HG03159 (cell line): ENCODE measurements at regions not wholly inside any gene's neighbourhood (a gene's known extent, or its start where the extent isn't known, plus 50 kb on each side); places are given as distances from the start of the nearest gene placed in this dataset.
"Not testable (repeated sequence)": the region's sequence is repeated elsewhere in the genome, so short reads cannot be mapped to it uniquely, and the experiment has no call there.

Experiments
- ATAC-seq: cut with Tn5 transposase; IDR thresholded peaks from one replicate; pipeline ENCODE4 v1.9.1; 2021; ENCODE audit warnings: mild to moderate bottlenecking, moderate library complexity; ENCODE audit not compliant: unreplicated experiment

GRCh38 chr2:180840641-180841040 is 139.8 kb upstream of the UBE2E3 start:
- no peak for ATAC-seq

GRCh38 chr2:180829836-180830235 is 150.6 kb upstream of the UBE2E3 start:
- no peak for ATAC-seq

GRCh38 chr2:180829261-180829660 is 151.1 kb upstream of the UBE2E3 start:
- no peak for ATAC-seq

GRCh38 chr2:180828756-180829155 is 151.6 kb upstream of the UBE2E3 start:
- ATAC-seq: no peak

- no peak for ATAC-seq
Measured at GRCh38 chr2:180823546-180824141, 156.8 kb upstream of the UBE2E3 start.

DNA sequence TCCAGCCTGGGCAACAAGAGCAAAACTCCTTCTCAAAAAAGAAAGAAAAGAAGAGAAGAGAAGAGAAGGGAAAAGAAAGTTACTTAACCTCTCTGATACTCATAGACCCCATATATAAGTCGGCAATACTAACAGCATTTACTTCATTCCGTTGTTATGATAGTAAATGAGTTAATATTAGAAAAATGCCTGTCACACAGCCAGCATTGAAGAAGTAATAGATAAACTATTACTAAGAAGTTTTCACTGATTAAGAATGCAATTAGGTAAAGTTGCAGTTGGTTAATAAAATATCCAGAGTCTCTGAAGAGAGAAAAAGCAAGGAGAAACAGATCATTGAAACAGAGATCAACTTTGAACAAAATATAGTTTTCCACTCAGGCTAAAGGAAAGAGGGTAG is 161.3 kb upstream of the UBE2E3 start:
- ATAC-seq: no peak

DNA sequence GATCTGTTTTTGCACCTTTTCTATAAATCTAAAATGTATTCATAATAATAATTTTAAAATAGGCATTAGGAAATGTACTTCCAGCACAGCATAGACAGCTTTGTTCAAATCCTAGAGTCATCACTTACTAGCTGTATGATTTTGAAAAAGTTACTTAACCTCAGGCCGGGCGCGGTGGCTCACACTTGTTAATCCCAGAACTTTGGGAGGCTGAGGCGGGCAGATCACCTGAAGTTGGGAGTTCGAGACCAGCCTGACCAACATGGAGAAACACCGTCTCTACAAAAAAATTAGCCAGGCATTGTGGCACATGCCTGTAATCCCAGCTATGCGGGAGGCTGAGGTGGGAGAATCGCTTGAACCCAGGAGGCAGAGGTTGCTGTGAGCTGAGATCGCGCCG is 161.7 kb upstream of the UBE2E3 start:
- ATAC-seq: not testable (repeated sequence)

DNA sequence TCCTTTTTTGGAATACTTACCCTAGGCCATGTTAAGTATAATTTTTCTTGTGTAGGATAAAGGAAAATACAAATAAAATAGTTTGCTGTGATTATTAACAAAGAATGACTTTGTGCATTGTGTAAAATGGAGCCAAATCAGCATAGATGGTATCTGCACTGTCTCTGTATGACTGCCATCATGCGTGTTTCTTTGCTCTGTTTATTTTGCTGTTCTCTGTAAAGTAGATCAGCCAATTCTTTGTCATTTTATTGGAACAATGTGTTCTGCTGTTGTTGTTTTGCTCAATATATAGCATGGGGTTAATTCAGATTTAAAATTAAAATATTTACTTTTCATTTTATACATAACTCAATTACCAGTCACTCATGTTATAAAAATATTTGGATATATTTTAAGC is 181.3 kb upstream of the UBE2E3 start:
- ATAC-seq: no peak

DNA sequence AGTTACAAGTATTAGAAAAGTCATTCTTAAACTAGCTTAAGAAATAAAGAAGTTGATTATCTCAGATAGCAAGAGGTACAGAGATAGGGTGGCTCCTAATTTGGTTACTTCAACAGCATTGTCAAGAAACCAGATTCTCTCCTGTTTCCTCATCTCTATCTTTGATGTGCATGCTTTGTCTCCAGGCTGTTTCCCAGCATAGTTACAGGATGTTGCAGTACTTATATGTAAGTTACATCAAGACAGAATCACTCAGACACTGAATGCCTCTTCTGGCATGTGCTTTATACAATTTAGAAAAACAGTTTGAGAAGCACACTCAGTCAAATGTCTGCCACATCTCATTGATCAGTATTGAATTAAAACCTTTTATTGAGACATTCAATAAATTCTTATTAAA is 189.5 kb upstream of the UBE2E3 start:
- ATAC-seq: no peak

DNA sequence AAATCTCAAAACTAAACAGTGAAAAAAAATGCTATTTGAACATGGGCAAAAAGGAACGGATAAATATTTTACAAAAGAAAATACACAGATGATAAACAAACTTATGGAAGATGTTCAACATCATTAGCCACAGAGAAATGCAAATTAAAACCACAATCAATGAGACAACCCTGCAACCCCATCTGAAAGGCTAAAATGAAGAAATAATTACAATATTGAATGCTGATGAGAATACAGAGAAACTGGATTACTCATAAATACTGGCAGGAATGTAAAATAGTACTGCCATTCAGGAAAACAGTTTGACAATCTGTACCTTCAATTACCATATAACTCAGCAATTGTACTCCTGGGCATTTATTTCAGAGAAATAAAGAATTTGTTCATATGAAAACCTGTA is 193.1 kb upstream of the UBE2E3 start:
- no peak for ATAC-seq

GRCh38 chr2:180781276-180781675 is 199.1 kb upstream of the UBE2E3 start:
- no peak for ATAC-seq

GRCh38 chr2:180778291-180778690 is 202.1 kb upstream of the UBE2E3 start:
- ATAC-seq: no peak

DNA sequence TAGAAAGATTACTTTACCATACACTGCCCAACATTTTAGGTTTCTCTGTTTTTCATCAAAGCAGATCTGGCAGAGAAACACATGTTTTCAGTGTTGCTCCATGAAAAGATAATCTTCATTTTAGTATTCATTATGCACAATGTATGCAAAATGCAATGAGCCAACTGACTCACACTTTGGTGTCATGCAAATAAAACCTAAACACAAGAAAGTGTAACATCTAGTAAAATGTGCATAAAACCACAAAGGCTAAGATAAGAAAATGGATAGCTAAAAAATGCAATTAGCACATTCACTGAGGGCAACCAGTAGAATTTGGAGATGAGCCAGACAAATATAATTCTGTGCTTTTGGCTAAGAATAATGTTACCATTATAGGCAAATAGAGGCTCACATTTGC is 203.5 kb upstream of the UBE2E3 start:
- no peak for ATAC-seq

DNA sequence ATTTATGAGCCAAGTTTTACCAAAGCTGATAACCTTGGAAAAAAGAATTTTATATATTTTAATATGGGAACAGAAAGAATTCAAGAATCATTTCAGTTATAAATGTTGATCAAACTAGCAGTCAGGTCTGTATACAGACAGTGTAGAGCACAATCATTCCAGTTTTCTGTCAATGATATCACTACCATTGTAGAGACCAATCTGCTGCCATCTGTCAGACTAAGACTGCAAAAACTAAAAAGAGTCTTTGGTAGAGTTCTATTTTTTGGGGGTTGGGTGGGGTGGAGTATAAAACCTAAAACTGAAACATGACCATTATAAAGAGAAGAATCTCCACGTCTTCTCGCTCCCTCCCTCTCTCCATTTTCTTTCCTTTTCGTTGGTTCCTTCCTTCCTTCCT is 204.7 kb upstream of the UBE2E3 start:
- ATAC-seq: no peak

- ATAC-seq: not testable (repeated sequence)
Measured at GRCh38 chr2:180765316-180765715, 215.1 kb upstream of the UBE2E3 start.

- no peak for ATAC-seq
Measured at GRCh38 chr2:180763263-180763989, 217.0 kb upstream of the UBE2E3 start.

DNA sequence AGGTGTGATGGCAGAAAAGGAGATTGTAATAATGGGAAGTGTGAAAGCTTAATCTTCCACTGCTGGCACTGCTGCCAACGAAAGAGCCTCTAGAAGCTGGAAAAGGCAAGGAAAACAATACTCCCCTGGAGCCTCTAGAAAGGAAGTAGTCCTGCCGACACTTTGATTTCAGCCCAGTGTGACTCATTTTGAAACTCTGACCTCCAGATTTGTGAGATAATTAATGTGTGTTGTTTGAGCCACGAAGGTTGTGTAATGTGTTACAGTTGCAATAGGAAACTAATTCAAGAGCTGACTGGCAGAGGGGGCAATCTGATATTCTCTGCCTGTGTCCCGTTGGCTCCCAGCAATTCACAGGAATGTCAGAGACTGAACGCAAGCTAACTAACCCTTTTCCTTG is 219.2 kb upstream of the UBE2E3 start:
- ATAC-seq: no peak

GRCh38 chr2:180759631-180760030 is 220.8 kb upstream of the UBE2E3 start:
- ATAC-seq: no peak

DNA sequence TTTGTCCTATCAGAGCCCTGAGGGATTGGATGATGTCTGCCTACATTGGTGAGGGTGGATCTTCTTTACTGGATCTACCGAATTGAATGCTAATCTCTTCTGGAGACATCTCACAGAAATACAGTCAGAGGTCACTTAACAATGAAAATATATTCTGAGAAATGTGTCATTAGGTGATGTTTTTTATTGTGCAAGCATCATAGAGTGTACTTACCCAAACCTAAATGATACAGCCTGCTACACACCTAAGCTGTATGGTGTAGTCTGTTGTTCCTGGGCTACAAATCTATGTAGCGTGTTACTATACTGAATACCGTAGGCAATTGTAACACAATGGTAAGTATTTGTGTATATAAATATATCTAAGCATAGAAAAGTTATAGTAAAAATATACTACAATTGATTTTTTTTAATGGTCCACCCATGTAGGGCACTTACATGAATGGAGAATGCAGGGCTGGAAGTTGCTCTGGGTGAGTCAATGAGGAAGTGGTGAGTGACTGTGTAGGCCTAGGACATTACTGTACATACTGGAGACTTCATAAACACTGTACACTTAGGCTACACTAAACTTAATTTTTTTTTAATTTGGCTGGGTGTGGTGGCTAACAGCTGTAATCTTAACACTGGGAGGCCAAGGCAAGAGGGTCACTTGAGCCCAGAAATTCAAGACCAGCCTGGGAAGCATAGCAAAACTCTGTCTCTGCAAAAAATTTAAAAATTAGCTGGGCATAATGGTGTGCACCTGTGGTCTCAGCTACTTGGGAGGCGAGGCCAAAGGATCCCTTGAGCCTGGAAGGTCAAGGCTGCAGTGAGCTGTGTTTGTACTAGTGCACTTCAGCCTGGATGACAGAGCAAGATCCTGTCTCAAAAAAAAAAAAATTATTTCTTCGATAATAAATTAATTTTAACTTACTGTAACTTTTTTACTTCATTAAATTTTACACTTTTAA is 226.3 kb upstream of the UBE2E3 start:
- no peak for ATAC-seq

DNA sequence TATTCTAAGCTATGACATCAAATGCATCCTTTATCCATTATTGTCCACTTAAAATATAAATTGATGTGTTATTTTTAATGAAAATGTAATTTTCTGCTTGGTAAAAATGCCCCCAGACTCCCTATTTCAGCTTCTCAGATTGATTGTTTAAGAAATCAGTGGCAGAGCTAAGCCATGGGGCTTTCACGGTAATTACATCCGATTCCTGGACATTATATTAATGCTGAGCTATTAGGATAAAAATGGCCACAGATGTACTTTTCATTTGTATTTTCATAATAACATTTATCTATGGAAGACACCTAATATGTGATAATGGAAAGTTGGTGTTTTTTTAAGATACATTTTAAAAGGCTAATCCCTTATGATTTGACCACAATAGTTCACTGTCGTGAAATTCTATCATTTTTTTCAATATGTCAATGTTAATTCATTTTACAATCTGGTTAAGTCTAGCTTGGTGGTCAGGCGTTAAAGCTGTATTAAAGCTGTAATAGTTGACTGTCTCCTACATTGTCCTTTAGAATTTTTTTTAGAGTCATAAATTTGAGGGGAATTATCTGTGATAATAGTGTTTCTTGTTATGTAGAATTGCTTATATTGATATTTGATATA is 229.0 kb upstream of the UBE2E3 start:
- ATAC-seq: no peak

- ATAC-seq: no peak
Measured at GRCh38 chr2:180747728-180748127, 232.7 kb upstream of the UBE2E3 start.
